HG03103 (cell line): ENCODE measurements at regions not wholly inside any gene's neighbourhood (a gene's known extent, or its start where the extent isn't known, plus 50 kb on each side); places are given as distances from the start of the nearest gene placed in this dataset.
"Not testable (repeated sequence)": the region's sequence is repeated elsewhere in the genome, so short reads cannot be mapped to it uniquely, and the experiment has no call there.

Source experiments
- ATAC-seq: cut with Tn5 transposase; IDR thresholded peaks from one replicate; pipeline ENCODE4 v1.9.1; 2021; ENCODE audit warnings: low read depth; ENCODE audit not compliant: unreplicated experiment

- ATAC-seq, result no peak
These were observed 143.8 kb downstream of the HSD17B3 start for GRCh38 chr9:96158147-96158546.

DNA sequence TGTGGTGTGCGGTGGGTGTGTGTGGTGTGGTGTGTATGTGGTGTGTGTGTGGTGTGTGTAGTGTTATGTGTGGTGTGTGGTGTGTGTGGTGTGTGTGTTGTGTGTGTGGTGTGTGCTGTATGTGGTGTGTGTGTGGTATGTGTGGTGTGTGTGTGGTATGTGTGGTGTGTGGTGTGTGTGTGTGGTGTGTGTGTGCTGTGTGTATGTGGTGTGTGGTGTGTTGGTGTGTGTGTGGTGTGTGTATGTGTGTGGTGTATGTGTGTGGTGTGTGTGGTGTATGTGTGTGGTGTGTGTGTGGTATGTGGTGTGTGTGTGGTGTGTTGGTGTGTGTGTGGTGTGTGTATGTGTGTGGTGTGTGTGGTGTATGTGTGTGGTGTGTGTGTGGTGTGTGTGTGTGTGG is 144.3 kb downstream of the HSD17B3 start:
- no peak for ATAC-seq

- ATAC-seq, result no peak
These were observed 145.6 kb downstream of the HSD17B3 start for GRCh38 chr9:96156171-96156974.

DNA sequence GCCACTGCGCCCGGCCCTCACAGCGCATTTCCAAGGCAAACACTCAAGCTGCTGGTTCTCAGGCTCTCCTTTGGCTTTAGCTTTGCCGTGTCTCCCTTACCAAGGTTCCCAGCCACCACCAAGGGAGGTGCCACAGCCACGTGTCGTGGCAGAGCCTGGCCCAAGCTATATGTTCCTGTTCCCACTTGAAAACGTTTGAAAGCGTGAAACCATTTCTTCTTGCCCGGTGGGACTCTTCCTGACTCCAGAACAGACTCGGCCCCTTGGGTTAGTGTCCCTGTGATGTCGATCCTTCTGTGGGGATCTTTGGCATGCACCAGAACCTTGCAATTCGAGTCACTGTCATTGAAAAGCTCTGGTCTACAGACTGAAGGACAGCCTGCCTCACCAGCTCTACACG is 147.9 kb downstream of the HSD17B3 start:
- no peak for ATAC-seq

GRCh38 chr9:96152550-96152949 is 149.4 kb downstream of the HSD17B3 start:
- no peak for ATAC-seq

GRCh38 chr9:96150324-96151227 is 151.4 kb downstream of the HSD17B3 start:
- peak; percentile 82 for ATAC-seq

GRCh38 chr9:96149533-96150280 is 152.3 kb downstream of the HSD17B3 start:
- peak; percentile 34 for ATAC-seq

- ATAC-seq, result no peak
These were observed 153.1 kb downstream of the HSD17B3 start for GRCh38 chr9:96148634-96149532.

DNA sequence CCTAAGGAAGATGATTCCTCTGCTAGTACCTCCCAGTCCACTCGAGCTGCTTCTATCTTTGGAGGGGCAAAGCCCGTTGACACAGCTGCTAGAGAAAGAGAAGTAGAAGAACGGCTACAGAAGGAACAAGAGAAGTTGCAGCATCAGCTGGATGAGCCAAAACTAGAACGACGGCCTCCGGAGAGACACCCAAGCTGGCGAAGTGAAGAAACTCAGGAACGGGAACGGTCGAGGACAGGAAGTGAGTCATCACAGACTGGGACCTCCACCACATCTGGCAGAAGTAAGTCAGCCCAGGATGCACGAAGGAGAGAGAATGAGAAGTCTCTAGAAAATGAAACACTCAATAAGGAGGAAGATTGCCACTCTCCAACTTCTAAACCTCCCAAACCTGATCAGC is 154.9 kb downstream of the HSD17B3 start:
- ATAC-seq, result not testable (repeated sequence)

- no peak for ATAC-seq
These were observed 160.3 kb downstream of the HSD17B3 start for GRCh38 chr9:96141666-96142065.

DNA sequence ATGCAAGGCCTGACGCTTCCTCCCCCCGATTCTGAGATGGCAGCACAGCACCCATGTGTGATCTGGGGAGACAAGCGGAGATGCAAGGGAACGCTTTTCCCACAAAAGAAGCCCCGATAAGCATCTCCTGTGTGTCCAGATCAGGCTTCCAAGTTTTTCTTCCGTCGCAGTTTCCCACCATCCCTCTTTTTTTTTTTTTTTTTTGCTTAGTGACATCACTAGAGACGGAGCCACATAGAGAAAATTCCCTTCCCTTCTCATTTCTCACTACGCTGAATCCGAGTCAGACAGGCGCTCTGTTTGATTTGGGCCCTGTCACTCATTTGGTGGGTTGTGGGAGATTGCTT is 160.9 kb downstream of the HSD17B3 start:
- no peak for ATAC-seq

GRCh38 chr9:96140296-96141127 is 161.5 kb downstream of the HSD17B3 start:
- no peak for ATAC-seq

DNA sequence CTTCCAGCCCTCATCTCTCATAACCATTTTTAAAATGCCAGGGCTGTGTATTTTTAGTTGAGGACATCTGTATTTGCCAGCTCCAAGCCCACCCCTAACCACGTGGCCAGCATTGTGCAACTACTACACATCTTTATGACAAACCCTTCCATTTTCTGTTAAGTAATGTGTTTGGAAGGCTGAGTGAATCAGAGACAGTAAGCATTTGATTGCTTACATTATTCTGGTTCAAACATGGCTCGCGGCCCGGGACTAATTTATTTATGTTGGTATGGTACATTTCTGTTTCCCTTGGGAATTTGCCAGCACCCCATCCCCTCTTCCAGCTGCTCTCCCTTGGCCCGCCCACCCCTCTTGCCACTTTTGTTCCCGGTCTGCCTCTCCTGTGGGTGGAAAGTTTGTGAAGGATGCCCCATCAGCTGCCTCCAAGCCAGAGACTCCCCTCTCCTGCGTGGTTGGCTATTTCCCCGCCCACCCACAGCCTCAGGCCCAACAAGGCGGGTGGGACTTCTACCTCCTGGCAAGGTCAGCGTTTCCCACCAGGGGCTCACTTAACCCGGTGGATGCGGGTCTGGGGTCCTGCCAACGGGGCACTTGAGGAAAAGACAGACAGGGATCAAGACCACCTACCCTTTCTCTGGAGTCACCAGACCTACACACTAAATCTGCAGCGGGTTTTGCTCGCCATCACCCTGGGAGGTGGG is 162.2 kb downstream of the HSD17B3 start:
- no peak for ATAC-seq

DNA sequence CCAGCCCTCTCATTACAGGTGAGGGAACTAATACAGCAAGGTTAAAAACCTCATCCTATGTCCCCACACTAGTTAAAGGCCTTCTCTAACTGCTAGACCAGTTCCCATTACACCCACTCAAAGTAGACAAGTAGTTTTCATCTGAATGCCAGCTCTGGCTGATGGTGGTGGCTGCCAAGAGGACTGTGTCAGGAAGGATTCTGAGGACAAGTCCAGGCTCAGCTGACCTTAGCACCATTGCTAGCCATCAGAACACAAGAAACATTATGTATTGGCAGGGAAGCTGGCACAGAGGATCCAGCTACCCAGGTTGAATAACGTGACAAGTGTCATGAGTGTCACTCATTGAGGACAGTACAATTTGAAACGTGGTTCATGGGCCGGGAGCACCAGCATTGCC is 163.4 kb downstream of the HSD17B3 start:
- no peak for ATAC-seq

GRCh38 chr9:96137671-96138429 is 164.1 kb downstream of the HSD17B3 start:
- peak; percentile 24 for ATAC-seq

DNA sequence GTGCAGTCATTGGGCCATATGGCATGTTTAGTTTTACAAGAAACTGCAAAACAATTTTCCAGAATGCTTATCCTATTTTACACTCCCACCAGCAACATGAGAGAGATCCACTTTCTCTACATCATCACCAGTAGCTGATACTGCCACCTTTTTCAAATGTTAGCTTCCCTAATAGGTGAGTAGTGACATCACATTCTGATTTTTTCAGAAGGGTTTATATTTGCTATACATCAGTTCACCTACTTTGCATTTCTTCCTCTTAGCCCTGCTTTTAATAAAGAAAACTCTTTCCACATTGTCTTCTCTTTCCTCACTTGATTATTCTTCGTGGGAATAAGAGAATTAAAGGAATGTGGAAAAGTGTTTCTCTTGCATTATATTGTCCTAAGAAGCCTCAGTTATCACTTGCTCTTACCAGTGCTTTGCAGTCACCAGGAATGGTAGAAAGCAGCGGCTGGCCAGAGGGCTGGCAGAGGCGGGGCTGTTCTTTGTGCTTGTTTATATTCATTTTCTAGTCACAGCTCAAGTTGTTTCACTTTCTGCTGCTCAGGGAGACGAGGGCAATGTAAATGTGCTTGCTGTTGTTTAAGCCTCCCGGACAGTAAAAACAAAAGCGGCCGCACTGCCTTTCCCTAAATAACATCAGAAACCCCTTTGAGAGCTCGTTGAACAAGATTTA is 164.8 kb downstream of the HSD17B3 start:
- ATAC-seq, result peak; percentile 88

DNA sequence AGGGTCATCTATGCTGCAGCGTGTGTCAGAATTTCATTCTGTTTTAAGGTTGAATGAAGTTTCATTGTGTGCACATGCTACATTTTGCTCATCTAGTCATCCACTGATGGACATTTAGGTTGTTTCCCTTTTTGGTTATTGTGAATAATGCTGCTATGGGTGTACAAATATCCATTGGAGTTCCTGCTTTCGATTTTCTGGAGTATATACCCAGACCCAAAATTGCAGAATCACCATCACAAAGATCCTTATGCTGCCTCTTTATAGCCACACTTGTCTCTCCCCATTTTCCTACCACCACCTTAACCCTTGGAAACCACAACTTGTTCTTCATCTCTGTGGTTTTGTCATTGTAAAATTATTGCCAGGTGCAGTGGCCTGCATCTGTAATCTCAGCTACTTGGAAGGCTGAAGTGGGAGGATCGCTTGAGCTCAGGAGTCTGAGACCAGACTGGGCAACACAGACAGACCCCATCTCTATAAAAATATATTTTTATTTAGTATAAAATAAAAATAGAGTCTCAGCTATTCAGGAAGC is 166.2 kb downstream of the HSD17B3 start:
- no peak for ATAC-seq
